ENCODE measurements at regions not wholly inside any gene's neighbourhood (a gene's known extent, or its start where the extent isn't known, plus 50 kb on each side); places are given as distances from the start of the nearest gene placed in this dataset.

DNA sequence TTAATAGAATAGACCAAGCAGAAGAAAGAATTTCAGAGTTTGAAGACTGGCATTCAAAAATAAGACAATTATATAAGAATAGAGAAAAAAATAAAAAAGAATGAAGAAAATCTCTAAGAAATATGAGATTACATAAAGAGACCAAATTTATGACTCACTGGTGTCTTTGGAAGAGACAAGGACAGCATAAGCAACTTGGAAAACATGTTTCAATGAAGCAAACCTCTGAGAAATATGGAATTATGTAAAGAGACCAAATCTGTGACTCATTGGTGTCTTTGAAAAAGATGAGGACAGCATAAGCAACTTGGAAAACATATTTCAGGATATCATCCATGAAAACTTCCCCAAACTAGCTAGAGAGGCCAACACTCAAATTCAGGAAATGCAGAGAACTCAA lies 60.4 kb upstream of the LYPLAL1 start:
- no peak for TF ChIP-seq EZH2phosphoT487 (IDR thresholded peaks at IDR 0.05; ENCODE audit: low read length)
- TF ChIP-seq, protein P1, sequence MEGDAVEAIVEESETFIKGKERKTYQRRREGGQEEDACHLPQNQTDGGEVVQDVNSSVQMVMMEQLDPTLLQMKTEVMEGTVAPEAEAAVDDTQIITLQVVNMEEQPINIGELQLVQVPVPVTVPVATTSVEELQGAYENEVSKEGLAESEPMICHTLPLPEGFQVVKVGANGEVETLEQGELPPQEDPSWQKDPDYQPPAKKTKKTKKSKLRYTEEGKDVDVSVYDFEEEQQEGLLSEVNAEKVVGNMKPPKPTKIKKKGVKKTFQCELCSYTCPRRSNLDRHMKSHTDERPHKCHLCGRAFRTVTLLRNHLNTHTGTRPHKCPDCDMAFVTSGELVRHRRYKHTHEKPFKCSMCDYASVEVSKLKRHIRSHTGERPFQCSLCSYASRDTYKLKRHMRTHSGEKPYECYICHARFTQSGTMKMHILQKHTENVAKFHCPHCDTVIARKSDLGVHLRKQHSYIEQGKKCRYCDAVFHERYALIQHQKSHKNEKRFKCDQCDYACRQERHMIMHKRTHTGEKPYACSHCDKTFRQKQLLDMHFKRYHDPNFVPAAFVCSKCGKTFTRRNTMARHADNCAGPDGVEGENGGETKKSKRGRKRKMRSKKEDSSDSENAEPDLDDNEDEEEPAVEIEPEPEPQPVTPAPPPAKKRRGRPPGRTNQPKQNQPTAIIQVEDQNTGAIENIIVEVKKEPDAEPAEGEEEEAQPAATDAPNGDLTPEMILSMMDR (IDR thresholded peaks at IDR 0.05; ENCODE audit: low read length): no peak

All from MM.1S (cell line).